ENCODE measurements at regions not wholly inside any gene's neighbourhood (a gene's known extent, or its start where the extent isn't known, plus 50 kb on each side); places are given as distances from the start of the nearest gene placed in this dataset.
"Not testable (repeated sequence)": the region's sequence is repeated elsewhere in the genome, so short reads cannot be mapped to it uniquely, and the experiment has no call there.

DNA sequence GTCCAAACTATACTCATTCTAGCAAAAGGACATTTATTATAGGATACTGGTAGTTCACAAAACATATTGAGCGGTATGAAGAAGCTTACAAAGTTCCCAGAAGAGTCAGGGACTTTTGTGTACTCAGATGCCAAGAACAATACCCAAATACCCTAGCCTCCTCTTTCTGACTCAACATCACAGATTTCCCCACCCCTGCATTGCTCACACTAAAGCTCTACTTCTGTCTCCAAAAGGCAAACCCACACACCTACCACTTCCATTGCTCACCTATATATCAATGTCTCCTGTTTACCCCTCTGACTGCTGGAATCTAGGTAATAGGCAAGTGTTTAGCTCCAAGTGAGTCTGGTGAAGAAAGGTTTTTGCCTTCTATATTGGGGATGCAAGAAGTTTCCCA is 100.7 kb upstream of the HCCS start:
- Mint-ChIP-seq H3K27ac (no peak overlapping the region), H3K36me3 (ENCODE audit: low read depth) (no peaks in the 10 kb centered on the region), H3K27me3 (no peaks in the 10 kb centered on the region), H3K4me1 (no peaks in the 10 kb centered on the region), H3K4me3 (no peak overlapping the region), H3K9me3 (no peaks in the 10 kb centered on the region)
- CTCF ChIA-PET, result no interaction called here
- TF ChIP-seq, protein P1, sequence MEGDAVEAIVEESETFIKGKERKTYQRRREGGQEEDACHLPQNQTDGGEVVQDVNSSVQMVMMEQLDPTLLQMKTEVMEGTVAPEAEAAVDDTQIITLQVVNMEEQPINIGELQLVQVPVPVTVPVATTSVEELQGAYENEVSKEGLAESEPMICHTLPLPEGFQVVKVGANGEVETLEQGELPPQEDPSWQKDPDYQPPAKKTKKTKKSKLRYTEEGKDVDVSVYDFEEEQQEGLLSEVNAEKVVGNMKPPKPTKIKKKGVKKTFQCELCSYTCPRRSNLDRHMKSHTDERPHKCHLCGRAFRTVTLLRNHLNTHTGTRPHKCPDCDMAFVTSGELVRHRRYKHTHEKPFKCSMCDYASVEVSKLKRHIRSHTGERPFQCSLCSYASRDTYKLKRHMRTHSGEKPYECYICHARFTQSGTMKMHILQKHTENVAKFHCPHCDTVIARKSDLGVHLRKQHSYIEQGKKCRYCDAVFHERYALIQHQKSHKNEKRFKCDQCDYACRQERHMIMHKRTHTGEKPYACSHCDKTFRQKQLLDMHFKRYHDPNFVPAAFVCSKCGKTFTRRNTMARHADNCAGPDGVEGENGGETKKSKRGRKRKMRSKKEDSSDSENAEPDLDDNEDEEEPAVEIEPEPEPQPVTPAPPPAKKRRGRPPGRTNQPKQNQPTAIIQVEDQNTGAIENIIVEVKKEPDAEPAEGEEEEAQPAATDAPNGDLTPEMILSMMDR (IDR thresholded peaks at IDR 0.05), result no peak
- POLR2A ChIA-PET, result no interaction called here
- intact Hi-C loops (cut with micrococcal nuclease), result no loop called here
- ATAC-seq (ENCODE audit: low read depth), result no peak
- no peak for DNase-seq

DNA sequence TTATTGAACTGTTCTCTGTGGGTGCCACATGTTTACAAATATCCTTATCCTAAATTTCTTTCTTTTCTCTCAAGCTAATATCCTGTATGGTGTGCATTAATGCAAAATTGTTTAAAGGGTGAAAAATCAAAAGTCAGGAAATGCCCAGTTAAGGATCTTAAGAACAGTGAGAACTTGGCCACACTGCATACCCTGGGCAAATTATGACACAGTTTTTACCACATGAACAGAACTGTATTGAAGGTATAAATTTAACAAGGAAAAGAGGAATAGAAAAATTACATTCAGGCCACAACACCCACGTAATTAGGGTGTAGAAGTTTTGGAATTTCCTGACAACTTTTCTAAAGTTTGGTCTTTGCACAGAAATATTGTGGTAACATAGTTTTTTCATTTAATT is 94.4 kb upstream of the HCCS start:
- no peaks in the 10 kb centered on the region for H3K27me3 Mint-ChIP-seq
- TF ChIP-seq, protein P1 (IDR thresholded peaks at IDR 0.05), result no peak
- no peaks in the 10 kb centered on the region for H3K9me3 Mint-ChIP-seq
- DNase-seq (no peak), ATAC-seq (ENCODE audit: low read depth) (no peak)
- H3K4me1 Mint-ChIP-seq, result no peaks in the 10 kb centered on the region
- H3K27ac Mint-ChIP-seq, result no peak overlapping the region
- H3K4me3 Mint-ChIP-seq, result no peak overlapping the region
- CTCF ChIA-PET, result no interaction called here
- POLR2A ChIA-PET, result no interaction called here
- H3K36me3 Mint-ChIP-seq (ENCODE audit: low read depth), result no peaks in the 10 kb centered on the region
- intact Hi-C loops (cut with micrococcal nuclease), result no loop called here

DNA sequence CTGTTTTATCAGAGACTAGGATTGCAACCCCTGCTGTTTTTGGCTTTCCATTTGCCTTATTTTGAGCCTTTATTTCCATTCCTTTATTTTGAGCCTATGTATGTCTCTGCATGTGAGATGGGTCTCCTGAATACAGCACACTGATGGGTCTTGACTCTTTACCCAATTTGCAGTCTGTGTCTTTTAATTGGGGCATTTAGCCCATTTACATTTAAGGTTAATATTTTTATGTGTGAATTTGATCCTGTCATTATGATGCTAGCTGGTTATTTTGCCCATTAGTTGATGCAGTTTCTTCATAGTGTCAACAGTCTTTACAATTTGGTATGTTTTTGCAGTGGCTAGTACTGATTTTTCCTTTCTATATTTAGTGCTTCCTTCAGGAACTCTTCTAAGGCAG is 88.5 kb upstream of the HCCS start:
- intact Hi-C loops (cut with micrococcal nuclease); H3K36me3 Mint-ChIP-seq (ENCODE audit: low read depth); H3K4me1 Mint-ChIP-seq; H3K27ac Mint-ChIP-seq; POLR2A ChIA-PET; H3K27me3 Mint-ChIP-seq; CTCF ChIA-PET; H3K9me3 Mint-ChIP-seq; ATAC-seq (ENCODE audit: low read depth); DNase-seq; H3K4me3 Mint-ChIP-seq: not testable (repeated sequence)

DNA sequence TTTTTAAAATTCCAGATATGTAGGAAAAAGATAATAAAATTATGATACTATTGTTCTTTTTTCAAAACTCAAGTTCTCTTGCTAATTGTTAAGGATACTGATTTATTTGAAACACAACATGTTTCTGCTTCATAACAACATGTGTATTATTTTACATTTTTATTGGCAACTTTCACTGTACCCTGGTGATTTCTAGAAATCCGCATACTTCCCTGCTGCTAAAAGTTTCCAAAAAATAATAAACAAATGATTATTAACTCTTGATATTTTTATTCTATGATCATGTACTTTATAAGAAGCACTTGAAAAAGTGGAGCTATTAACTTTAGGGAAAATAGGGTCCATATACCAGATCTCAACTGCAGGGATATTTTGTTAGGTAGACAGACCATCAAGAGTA is 71.2 kb upstream of the HCCS start:
- ATAC-seq (ENCODE audit: low read depth), result no peak
- DNase-seq, result no peak
- POLR2A ChIA-PET, result no interaction called here
- Mint-ChIP-seq H3K9me3 (no peaks in the 10 kb centered on the region), H3K36me3 (ENCODE audit: low read depth) (no peaks in the 10 kb centered on the region), H3K4me1 (no peaks in the 10 kb centered on the region), H3K27me3 (no peaks in the 10 kb centered on the region), H3K27ac (no peak overlapping the region), H3K4me3 (no peak overlapping the region)
- CTCF ChIA-PET, result no interaction called here
- TF ChIP-seq, protein P1 (IDR thresholded peaks at IDR 0.05), result no peak
- intact Hi-C loops (cut with micrococcal nuclease), result no loop called here

DNA sequence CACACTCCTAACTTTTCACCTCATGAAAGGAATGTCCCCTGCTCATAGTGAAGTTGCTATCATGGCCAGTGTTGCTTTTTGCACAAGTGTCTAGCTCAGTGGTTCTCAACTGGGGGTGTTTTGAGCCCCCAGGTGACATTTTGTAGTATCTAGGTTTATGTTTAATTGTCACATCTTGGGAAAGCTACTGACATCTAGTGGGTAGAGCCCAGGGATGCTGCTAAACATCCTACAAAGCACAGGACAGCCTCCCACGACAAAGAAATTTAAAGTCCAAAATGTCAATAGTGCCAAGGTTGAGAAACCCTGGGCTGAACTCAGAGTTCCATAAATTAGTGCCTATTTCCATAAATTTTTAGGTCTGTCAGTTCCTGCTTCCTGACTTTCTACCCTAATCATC is 70.7 kb upstream of the HCCS start:
- ChIA-PET POLR2A (no interaction called here), CTCF (no interaction called here)
- no peak overlapping the region for H3K4me3 Mint-ChIP-seq
- intact Hi-C loops (cut with micrococcal nuclease), result no loop called here
- no peaks in the 10 kb centered on the region for H3K36me3 Mint-ChIP-seq (ENCODE audit: low read depth)
- no peaks in the 10 kb centered on the region for H3K9me3 Mint-ChIP-seq
- no peaks in the 10 kb centered on the region for H3K27me3 Mint-ChIP-seq
- DNase-seq, result no peak
- TF ChIP-seq, protein P1 (IDR thresholded peaks at IDR 0.05), result no peak
- ATAC-seq (ENCODE audit: low read depth), result no peak
- H3K4me1 Mint-ChIP-seq, result no peaks in the 10 kb centered on the region
- no peak overlapping the region for H3K27ac Mint-ChIP-seq

DNA sequence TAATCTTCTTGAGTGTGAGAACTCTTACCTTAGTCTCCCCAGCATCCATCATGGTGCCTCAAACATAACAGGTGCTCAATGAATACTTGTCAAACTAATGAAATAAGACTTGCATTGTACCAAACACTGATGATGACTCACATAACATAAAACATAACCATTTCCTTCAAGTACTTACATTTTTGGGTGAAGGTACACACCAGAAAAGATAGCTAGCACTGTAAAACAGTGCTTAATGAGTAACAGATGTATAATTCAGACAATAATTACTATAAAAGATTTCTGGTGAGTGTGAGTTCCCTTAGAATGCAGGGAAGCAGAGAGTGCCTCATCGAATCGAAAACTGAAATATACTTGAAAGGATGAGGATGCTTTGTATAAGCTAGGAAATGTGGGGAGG is 70.1 kb upstream of the HCCS start:
- H3K27me3 Mint-ChIP-seq, result no peaks in the 10 kb centered on the region
- ChIA-PET POLR2A (no interaction called here), CTCF (no interaction called here)
- no peaks in the 10 kb centered on the region for H3K4me1 Mint-ChIP-seq
- ATAC-seq (ENCODE audit: low read depth) (no peak), DNase-seq (no peak)
- H3K36me3 Mint-ChIP-seq (ENCODE audit: low read depth), result no peaks in the 10 kb centered on the region
- no peak overlapping the region for H3K4me3 Mint-ChIP-seq
- TF ChIP-seq, protein P1 (IDR thresholded peaks at IDR 0.05), result no peak
- intact Hi-C loops (cut with micrococcal nuclease), result no loop called here
- peaks cover 3% of the 10 kb centered on the region for H3K9me3 Mint-ChIP-seq
- H3K27ac Mint-ChIP-seq, result no peak overlapping the region
